GM13977 (cell line): ENCODE measurements at regions not wholly inside any gene's neighbourhood (a gene's known extent, or its start where the extent isn't known, plus 50 kb on each side); places are given as distances from the start of the nearest gene placed in this dataset.

Source experiments
- DNase-seq: peaks from one replicate; pipeline ENCODE4 v3.0.0; 2012; ENCODE audit warnings: low spot score
- in situ Hi-C: fragments of 300-500 bp; cut with MboI; formaldehyde crosslinking; loops from one replicate; pipeline ENCODE4 v1.12.0; 2022; ENCODE audit warnings: low sequenced_read_pairs, low pct_unique_long_range_greater_than_20kb, mixed read lengths, inconsistent platforms; ENCODE audit not compliant: unreplicated experiment
- TF ChIP-seq, protein P1 (sequence below): IDR thresholded peaks from 2 replicates; pipeline ENCODE4 v1.5.1; 2012; ENCODE audit warnings: mild to moderate bottlenecking, control low read depth; ENCODE audit not compliant: insufficient read depth; ENCODE audit errors: extremely low read depth, missing control alignments

GRCh38 chr1:208864366-208864965 lies 620.3 kb upstream of the PLXNA2 start:
- TF ChIP-seq, protein P1, sequence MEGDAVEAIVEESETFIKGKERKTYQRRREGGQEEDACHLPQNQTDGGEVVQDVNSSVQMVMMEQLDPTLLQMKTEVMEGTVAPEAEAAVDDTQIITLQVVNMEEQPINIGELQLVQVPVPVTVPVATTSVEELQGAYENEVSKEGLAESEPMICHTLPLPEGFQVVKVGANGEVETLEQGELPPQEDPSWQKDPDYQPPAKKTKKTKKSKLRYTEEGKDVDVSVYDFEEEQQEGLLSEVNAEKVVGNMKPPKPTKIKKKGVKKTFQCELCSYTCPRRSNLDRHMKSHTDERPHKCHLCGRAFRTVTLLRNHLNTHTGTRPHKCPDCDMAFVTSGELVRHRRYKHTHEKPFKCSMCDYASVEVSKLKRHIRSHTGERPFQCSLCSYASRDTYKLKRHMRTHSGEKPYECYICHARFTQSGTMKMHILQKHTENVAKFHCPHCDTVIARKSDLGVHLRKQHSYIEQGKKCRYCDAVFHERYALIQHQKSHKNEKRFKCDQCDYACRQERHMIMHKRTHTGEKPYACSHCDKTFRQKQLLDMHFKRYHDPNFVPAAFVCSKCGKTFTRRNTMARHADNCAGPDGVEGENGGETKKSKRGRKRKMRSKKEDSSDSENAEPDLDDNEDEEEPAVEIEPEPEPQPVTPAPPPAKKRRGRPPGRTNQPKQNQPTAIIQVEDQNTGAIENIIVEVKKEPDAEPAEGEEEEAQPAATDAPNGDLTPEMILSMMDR: no peak
- in situ Hi-C loops: no loop called here

GRCh38 chr1:208866386-208866955 lies 622.3 kb upstream of the PLXNA2 start:
- no peak for DNase-seq
- TF ChIP-seq, protein P1: no peak
- in situ Hi-C loops: no loop called here

More at GRCh38 chr1:208864366-208864965, 620.3 kb upstream of the PLXNA2 start:
- no peak for DNase-seq

DNA sequence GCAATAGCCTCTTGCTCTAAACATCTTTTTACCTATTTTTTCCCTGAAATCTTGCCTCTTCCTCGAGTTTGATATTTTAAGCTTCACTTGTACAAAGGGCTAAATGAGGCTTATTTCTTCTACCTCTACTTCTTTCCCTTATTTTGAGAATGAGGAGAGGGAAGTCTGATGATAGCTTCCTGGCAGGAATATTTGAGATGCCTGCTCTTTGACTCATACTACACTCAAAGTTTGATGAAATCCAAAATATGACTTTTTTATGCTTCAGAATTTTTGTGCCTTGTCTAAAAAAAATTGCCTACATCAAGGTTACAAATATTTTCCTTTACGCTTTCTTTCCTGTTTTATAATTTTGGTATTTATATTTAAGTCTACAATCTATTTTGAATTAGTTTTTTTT lies 624.4 kb upstream of the PLXNA2 start:
- TF ChIP-seq, protein P1: no peak
- in situ Hi-C loops: no loop called here
- no peak for DNase-seq

- no peak for DNase-seq
- TF ChIP-seq, protein P1: no peak
- in situ Hi-C loops: no loop called here
Measured at GRCh38 chr1:208874915-208875314, 630.7 kb upstream of the PLXNA2 start.

DNA sequence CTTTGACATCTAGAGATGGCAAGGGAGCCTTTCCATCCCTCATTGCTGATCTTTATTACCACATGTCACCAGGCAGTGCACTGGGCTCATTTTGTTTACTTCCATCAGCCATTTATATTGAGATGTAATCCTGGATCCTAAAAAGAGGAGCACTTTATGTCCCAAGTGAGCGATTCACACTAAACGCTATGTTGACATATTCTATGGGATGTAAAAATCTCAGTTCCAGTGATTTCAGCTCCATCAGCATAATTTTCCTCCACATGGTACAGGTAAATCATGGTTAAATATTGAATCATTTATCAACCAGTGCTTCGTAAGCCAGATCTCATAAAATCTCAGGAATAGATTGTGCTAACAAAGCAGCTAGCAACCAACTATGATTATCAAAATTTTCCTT lies 634.8 kb upstream of the PLXNA2 start:
- no peak for DNase-seq
- in situ Hi-C loops: no loop called here
- TF ChIP-seq, protein P1: no peak

- no peak for DNase-seq
- in situ Hi-C loops: no loop called here
- TF ChIP-seq, protein P1: no peak
Measured at GRCh38 chr1:208880433-208881100, 636.4 kb upstream of the PLXNA2 start.
